HG03558 (cell line): ENCODE measurements at regions not wholly inside any gene's neighbourhood (a gene's known extent, or its start where the extent isn't known, plus 50 kb on each side); places are given as distances from the start of the nearest gene placed in this dataset.

Source experiments
- ATAC-seq: cut with Tn5 transposase; IDR thresholded peaks from one replicate; pipeline ENCODE4 v1.9.1; 2021; ENCODE audit warnings: moderate number of reproducible peaks; ENCODE audit not compliant: unreplicated experiment; ENCODE audit errors: extremely low read depth

- ATAC-seq, result no peak
Observed at GRCh38 chr18:2412996-2413751, 158.1 kb downstream of the METTL4 start.

GRCh38 chr18:2414235-2414634, 157.1 kb downstream of the METTL4 start:
- no peak for ATAC-seq

GRCh38 chr18:2415656-2416055, 155.6 kb downstream of the METTL4 start:
- ATAC-seq, result no peak

- ATAC-seq, result no peak
Observed at GRCh38 chr18:2417861-2418610, 153.3 kb downstream of the METTL4 start.

GRCh38 chr18:2420367-2420766, 150.9 kb downstream of the METTL4 start:
- ATAC-seq, result no peak

GRCh38 chr18:2423761-2424160, 147.5 kb downstream of the METTL4 start:
- ATAC-seq, result no peak

- ATAC-seq, result no peak
Observed at GRCh38 chr18:2424420-2424819, 146.9 kb downstream of the METTL4 start.

- no peak for ATAC-seq
Observed at GRCh38 chr18:2425426-2426317, 145.6 kb downstream of the METTL4 start.

- ATAC-seq, result no peak
Observed at GRCh38 chr18:2430191-2430590, 141.1 kb downstream of the METTL4 start.

- no peak for ATAC-seq
Observed at GRCh38 chr18:2431806-2432205, 139.5 kb downstream of the METTL4 start.

- ATAC-seq, result no peak
Observed at GRCh38 chr18:2433366-2433765, 137.9 kb downstream of the METTL4 start.

- ATAC-seq, result no peak
Observed at GRCh38 chr18:2441544-2441943, 129.8 kb downstream of the METTL4 start.

GRCh38 chr18:2442006-2442405, 129.3 kb downstream of the METTL4 start:
- ATAC-seq, result no peak

- ATAC-seq, result no peak
Observed at GRCh38 chr18:2442726-2443275, 128.5 kb downstream of the METTL4 start.

GRCh38 chr18:2444201-2444875, 127.0 kb downstream of the METTL4 start:
- ATAC-seq, result no peak

- no peak for ATAC-seq
Observed at GRCh38 chr18:2448565-2449151, 122.6 kb downstream of the METTL4 start.

GRCh38 chr18:2451556-2451955, 119.7 kb downstream of the METTL4 start:
- no peak for ATAC-seq

GRCh38 chr18:2459886-2460285, 111.4 kb downstream of the METTL4 start:
- ATAC-seq, result no peak

GRCh38 chr18:2466978-2467377, 104.3 kb downstream of the METTL4 start:
- no peak for ATAC-seq

GRCh38 chr18:2468051-2468450, 103.3 kb downstream of the METTL4 start:
- ATAC-seq, result no peak
